Activated CD4-positive, alpha-beta T cell treated with anti-CD3 and anti-CD28 coated beads for 36 hours (primary cell): ENCODE measurements at regions not wholly inside any gene's neighbourhood (a gene's known extent, or its start where the extent isn't known, plus 50 kb on each side); places are given as distances from the start of the nearest gene placed in this dataset.
"Not testable (repeated sequence)": the region's sequence is repeated elsewhere in the genome, so short reads cannot be mapped to it uniquely, and the experiment has no call there.

Experiments
- ATAC-seq: fragments of 200-7000 bp; cut with Tn5 transposase; one replicate; pipeline ENCODE4 v1.10.0; 2021; ENCODE audit warnings: mild to moderate bottlenecking, moderate library complexity
- CTCF ChIA-PET: fragments of 350-600 bp; sonication (Branson Sonifier 250); formaldehyde crosslinking; loops from one replicate; lab custom pipeline; 2021; ENCODE audit warnings: antibody characterized with exemption; lab: Charles Lee
- POLR2A ChIA-PET: fragments of 350-600 bp; sonication (Branson Sonifier 250); formaldehyde crosslinking; loops from one replicate; lab custom pipeline; 2021; ENCODE audit warnings: antibody characterized with exemption, inconsistent platforms; lab: Charles Lee
- DNase-seq: peaks from one replicate; pipeline ENCODE4 v3.0.0-alpha.2; 2020
- H3K27ac Mint-ChIP-seq: one replicate; pipeline ENCODE4 v1.8.0; 2021; ENCODE audit warnings: mixed read lengths
- H3K27me3 Mint-ChIP-seq: one replicate; pipeline ENCODE4 v1.8.0; 2021; ENCODE audit warnings: mixed read lengths
- H3K36me3 Mint-ChIP-seq: one replicate; pipeline ENCODE4 v1.8.0; 2021; ENCODE audit warnings: low read depth, mixed read lengths
- H3K4me1 Mint-ChIP-seq: one replicate; pipeline ENCODE4 v1.8.0; 2021; ENCODE audit warnings: mixed read lengths
- H3K4me3 Mint-ChIP-seq: one replicate; pipeline ENCODE4 v1.8.0; 2021; ENCODE audit warnings: mild to moderate bottlenecking, moderate library complexity, mixed read lengths
- H3K9me3 Mint-ChIP-seq: one replicate; pipeline ENCODE4 v1.8.0; 2021; ENCODE audit warnings: low read depth, mixed read lengths
- intact Hi-C, 2 experiments: fragments of 100-400 bp; cut with DNase I in 1 of 2; cut with micrococcal nuclease in 1 of 2; formaldehyde crosslinking; loops; one replicate each; pipeline versions ENCODE4 v1.14.2 to v1.15.1; 2022 to 2024; cut with DNase I, micrococcal nuclease

GRCh38 chr2:182605166-182605565 lies 110.9 kb upstream of the DNAJC10 start:
- H3K9me3 Mint-ChIP-seq, result no peaks in the 10 kb centered on the region
- POLR2A ChIA-PET, result no interaction called here

GRCh38 chr2:182606728-182607681 lies 109.1 kb upstream of the DNAJC10 start:
- H3K9me3 Mint-ChIP-seq, result no peaks in the 10 kb centered on the region
- intact Hi-C loops, result no loop called here
- H3K4me1 Mint-ChIP-seq, result no peaks in the 10 kb centered on the region
- no peaks in the 10 kb centered on the region for H3K36me3 Mint-ChIP-seq
- H3K27ac Mint-ChIP-seq, result no peak overlapping the region
- no peak overlapping the region for H3K4me3 Mint-ChIP-seq
- peaks cover 3% of the 10 kb centered on the region for H3K27me3 Mint-ChIP-seq
- ChIA-PET CTCF (interaction anchor here (0.6 to 1.4 kb wide), 2 partner anchors 42 to 148 kb away, joined by 3 read pairs; no protein-coding TSS in a partner anchor), POLR2A (no interaction called here)
- no peak for ATAC-seq
- no peak for DNase-seq

More at GRCh38 chr2:182605166-182605565, 110.9 kb upstream of the DNAJC10 start:
- CTCF ChIA-PET, result interaction anchor here (0.7 kb wide), 1 partner anchor 1269 kb away, joined by 3 read pairs; no protein-coding TSS in a partner anchor
- intact Hi-C loops, result no loop called here
- DNase-seq, result no peak
- Mint-ChIP-seq H3K4me1 (no peaks in the 10 kb centered on the region), H3K27ac (no peak overlapping the region), H3K36me3 (no peaks in the 10 kb centered on the region), H3K27me3 (peaks cover 3% of the 10 kb centered on the region), H3K4me3 (no peak overlapping the region)
- no peak for ATAC-seq

GRCh38 chr2:182608181-182608845 lies 107.7 kb upstream of the DNAJC10 start:
- intact Hi-C loops, result no loop called here
- H3K9me3 Mint-ChIP-seq, result no peaks in the 10 kb centered on the region
- peaks cover 2% of the 10 kb centered on the region for H3K27me3 Mint-ChIP-seq
- CTCF ChIA-PET, result interaction anchor here (1.4 kb wide), 1 partner anchor 41 kb away, joined by 3 read pairs; no protein-coding TSS in a partner anchor
- H3K4me3 Mint-ChIP-seq, result no peak overlapping the region
- no peaks in the 10 kb centered on the region for H3K4me1 Mint-ChIP-seq
- H3K36me3 Mint-ChIP-seq, result no peaks in the 10 kb centered on the region
- DNase-seq (no peak), ATAC-seq (no peak)
- H3K27ac Mint-ChIP-seq, result no peak overlapping the region
- POLR2A ChIA-PET, result no interaction called here

GRCh38 chr2:182609005-182609404 lies 107.1 kb upstream of the DNAJC10 start:
- H3K27ac Mint-ChIP-seq, H3K9me3 Mint-ChIP-seq, DNase-seq, ATAC-seq, H3K4me3 Mint-ChIP-seq, H3K4me1 Mint-ChIP-seq, H3K36me3 Mint-ChIP-seq, H3K27me3 Mint-ChIP-seq, intact Hi-C loops, POLR2A ChIA-PET: not testable (repeated sequence)
- CTCF ChIA-PET, result interaction anchor here (1.4 kb wide), 1 partner anchor 40 kb away, joined by 3 read pairs; no protein-coding TSS in a partner anchor

- Mint-ChIP-seq H3K4me1 (no peaks in the 10 kb centered on the region), H3K27me3 (peaks cover 2% of the 10 kb centered on the region), H3K27ac (no peak overlapping the region), H3K36me3 (no peaks in the 10 kb centered on the region), H3K4me3 (no peak overlapping the region), H3K9me3 (no peaks in the 10 kb centered on the region)
- DNase-seq (no peak), ATAC-seq (no peak)
- intact Hi-C loops, result no loop called here
- CTCF ChIA-PET, result no interaction called here
- POLR2A ChIA-PET, result no interaction called here
Observed at GRCh38 chr2:182610231-182610630, 105.8 kb upstream of the DNAJC10 start.

GRCh38 chr2:182611009-182611408 lies 105.0 kb upstream of the DNAJC10 start:
- Mint-ChIP-seq H3K27me3 (peaks cover 2% of the 10 kb centered on the region), H3K36me3 (no peaks in the 10 kb centered on the region), H3K9me3 (no peaks in the 10 kb centered on the region), H3K4me1 (no peaks in the 10 kb centered on the region), H3K27ac (no peak overlapping the region), H3K4me3 (no peak overlapping the region)
- CTCF ChIA-PET, result no interaction called here
- POLR2A ChIA-PET, result no interaction called here
- intact Hi-C loops, result no loop called here
- ATAC-seq, result no peak
- DNase-seq, result no peak

- H3K4me1 Mint-ChIP-seq, result no peaks in the 10 kb centered on the region
- ChIA-PET POLR2A (no interaction called here), CTCF (no interaction called here)
- H3K27me3 Mint-ChIP-seq, result peaks cover 2% of the 10 kb centered on the region
- DNase-seq (no peak), ATAC-seq (no peak)
- H3K4me3 Mint-ChIP-seq, result no peak overlapping the region
- H3K9me3 Mint-ChIP-seq, result no peaks in the 10 kb centered on the region
- no peaks in the 10 kb centered on the region for H3K36me3 Mint-ChIP-seq
- intact Hi-C loops, result no loop called here
- H3K27ac Mint-ChIP-seq, result no peak overlapping the region
Observed at GRCh38 chr2:182615036-182615435, 101.0 kb upstream of the DNAJC10 start.

GRCh38 chr2:182616471-182617393 lies 99.3 kb upstream of the DNAJC10 start:
- no peaks in the 10 kb centered on the region for H3K36me3 Mint-ChIP-seq
- POLR2A ChIA-PET, result no interaction called here
- DNase-seq, result no peak
- intact Hi-C loops, result no loop called here
- H3K27me3 Mint-ChIP-seq, result no peaks in the 10 kb centered on the region
- H3K4me3 Mint-ChIP-seq, result no peak overlapping the region
- no peaks in the 10 kb centered on the region for H3K9me3 Mint-ChIP-seq
- no peaks in the 10 kb centered on the region for H3K4me1 Mint-ChIP-seq
- no peak overlapping the region for H3K27ac Mint-ChIP-seq
- no peak for ATAC-seq
- CTCF ChIA-PET, result no interaction called here

GRCh38 chr2:182618672-182619079 lies 97.4 kb upstream of the DNAJC10 start:
- Mint-ChIP-seq H3K4me3 (no peak overlapping the region), H3K9me3 (no peaks in the 10 kb centered on the region), H3K36me3 (no peaks in the 10 kb centered on the region), H3K27me3 (no peaks in the 10 kb centered on the region), H3K27ac (no peak overlapping the region), H3K4me1 (no peaks in the 10 kb centered on the region)
- CTCF ChIA-PET, result no interaction called here
- intact Hi-C loops, result no loop called here
- ATAC-seq (no peak), DNase-seq (no peak)
- POLR2A ChIA-PET, result no interaction called here

- POLR2A ChIA-PET, result no interaction called here
- DNase-seq (no peak), ATAC-seq (no peak)
- no peak overlapping the region for H3K4me3 Mint-ChIP-seq
- no peak overlapping the region for H3K27ac Mint-ChIP-seq
- H3K9me3 Mint-ChIP-seq, result no peaks in the 10 kb centered on the region
- H3K36me3 Mint-ChIP-seq, result no peaks in the 10 kb centered on the region
- intact Hi-C loops, result no loop called here
- no peaks in the 10 kb centered on the region for H3K4me1 Mint-ChIP-seq
- CTCF ChIA-PET, result no interaction called here
- no peaks in the 10 kb centered on the region for H3K27me3 Mint-ChIP-seq
Observed at GRCh38 chr2:182619276-182619675, 96.8 kb upstream of the DNAJC10 start.

GRCh38 chr2:182621191-182621590 lies 94.9 kb upstream of the DNAJC10 start:
- Mint-ChIP-seq H3K9me3 (no peaks in the 10 kb centered on the region), H3K27ac (no peak overlapping the region), H3K4me1 (no peaks in the 10 kb centered on the region), H3K27me3 (no peaks in the 10 kb centered on the region), H3K36me3 (no peaks in the 10 kb centered on the region), H3K4me3 (no peak overlapping the region)
- ChIA-PET CTCF (no interaction called here), POLR2A (no interaction called here)
- intact Hi-C loops, result no loop called here
- ATAC-seq, result no peak
- no peak for DNase-seq
